Naive thymus-derived CD4-positive, alpha-beta T cell (primary cell): ENCODE measurements at regions not wholly inside any gene's neighbourhood (a gene's known extent, or its start where the extent isn't known, plus 50 kb on each side); places are given as distances from the start of the nearest gene placed in this dataset.

Experiments
- ATAC-seq: fragments of 150-1000 bp; cut with Tn5 transposase; 2 replicates; pipeline ENCODE4 v1.10.0; 2021; ENCODE audit warnings: mild to moderate bottlenecking, moderate library complexity
- CTCF ChIA-PET: fragments of 350-600 bp; sonication (Branson Sonifier 250); formaldehyde crosslinking; loops from one replicate; lab custom pipeline; 2021; ENCODE audit warnings: antibody characterized with exemption; lab: Charles Lee
- POLR2A ChIA-PET: fragments of 350-600 bp; sonication (Branson Sonifier 250); formaldehyde crosslinking; loops from one replicate; lab custom pipeline; 2021; ENCODE audit warnings: antibody characterized with exemption, inconsistent platforms; lab: Charles Lee
- DNase-seq, 9 donors: peaks; one replicate each; pipeline versions ENCODE4 v3.0.0 to v3.0.0-alpha.2; 2020 to 2022; ENCODE audit warnings: mixed read lengths in 1 of 9
- H3K27ac ChIP-seq: one replicate; pipeline ENCODE4 v1.7.0; 2013; ENCODE audit warnings: mild to moderate bottlenecking, low read depth, low read length, moderate library complexity
- H3K27me3 ChIP-seq, 2 donors: one replicate each; pipeline ENCODE4 v1.7.0; 2013; ENCODE audit warnings: low read length in 2 of 2, mild to moderate bottlenecking in 2 of 2, moderate library complexity in 2 of 2; ENCODE audit not compliant: control insufficient read depth in 2 of 2, insufficient read depth in 2 of 2
- H3K36me3 ChIP-seq, 3 experiments: 1 replicate in 2 of 3; 2 replicates in 1 of 3; pipeline ENCODE4 v1.7.0; 2013; ENCODE audit warnings: low read length in 3 of 3, mild to moderate bottlenecking in 3 of 3, moderate library complexity in 1 of 3; ENCODE audit not compliant: insufficient read depth in 3 of 3, control insufficient read depth in 2 of 3
- H3K4me1 ChIP-seq, 2 donors: one replicate each; pipeline ENCODE4 v1.7.0; 2013; ENCODE audit warnings: low read length in 2 of 2, mild to moderate bottlenecking in 2 of 2, moderate library complexity in 1 of 2; ENCODE audit not compliant: control insufficient read depth in 2 of 2, insufficient read depth in 2 of 2
- H3K4me3 ChIP-seq: 2 replicates; pipeline ENCODE4 v1.7.0; 2013; ENCODE audit warnings: mild to moderate bottlenecking, low read length
- H3K9me3 ChIP-seq, 3 experiments: 1 replicate in 2 of 3; 2 replicates in 1 of 3; pipeline ENCODE4 v1.7.0; 2013; ENCODE audit warnings: low read length in 3 of 3; ENCODE audit not compliant: control insufficient read depth in 2 of 3
- H3K27ac Mint-ChIP-seq, 9 donors: one replicate each; pipeline ENCODE4 v1.8.0; 2020 to 2022; ENCODE audit warnings: mixed read lengths in 9 of 9, mild to moderate bottlenecking in 8 of 9, moderate library complexity in 5 of 9, inconsistent platforms in 2 of 9
- H3K27me3 Mint-ChIP-seq, 5 donors: one replicate each; pipeline ENCODE4 v1.8.0; 2021 to 2022; ENCODE audit warnings: mixed read lengths in 5 of 5, mild to moderate bottlenecking in 1 of 5
- H3K36me3 Mint-ChIP-seq, 5 donors: one replicate each; pipeline ENCODE4 v1.8.0; 2020 to 2022; ENCODE audit warnings: mixed read lengths in 5 of 5, mild to moderate bottlenecking in 3 of 5, inconsistent platforms in 1 of 5
- H3K4me1 Mint-ChIP-seq, 7 donors: one replicate each; pipeline ENCODE4 v1.8.0; 2020 to 2022; ENCODE audit warnings: mixed read lengths in 7 of 7, mild to moderate bottlenecking in 3 of 7, inconsistent platforms in 1 of 7
- H3K4me3 Mint-ChIP-seq, 10 donors: one replicate each; pipeline ENCODE4 v1.8.0; 2020 to 2022; ENCODE audit warnings: mild to moderate bottlenecking in 10 of 10, mixed read lengths in 10 of 10, moderate library complexity in 6 of 10, inconsistent platforms in 2 of 10
- H3K9me3 Mint-ChIP-seq, 11 donors: one replicate each; pipeline ENCODE4 v1.8.0; 2020 to 2022; ENCODE audit warnings: mixed read lengths in 11 of 11, mild to moderate bottlenecking in 4 of 11, inconsistent platforms in 1 of 11, moderate library complexity in 1 of 11
- intact Hi-C, 2 donors: fragments of 100-400 bp; cut with micrococcal nuclease; formaldehyde crosslinking; loops; one replicate each; pipeline ENCODE4 v1.15.1; 2023

DNA sequence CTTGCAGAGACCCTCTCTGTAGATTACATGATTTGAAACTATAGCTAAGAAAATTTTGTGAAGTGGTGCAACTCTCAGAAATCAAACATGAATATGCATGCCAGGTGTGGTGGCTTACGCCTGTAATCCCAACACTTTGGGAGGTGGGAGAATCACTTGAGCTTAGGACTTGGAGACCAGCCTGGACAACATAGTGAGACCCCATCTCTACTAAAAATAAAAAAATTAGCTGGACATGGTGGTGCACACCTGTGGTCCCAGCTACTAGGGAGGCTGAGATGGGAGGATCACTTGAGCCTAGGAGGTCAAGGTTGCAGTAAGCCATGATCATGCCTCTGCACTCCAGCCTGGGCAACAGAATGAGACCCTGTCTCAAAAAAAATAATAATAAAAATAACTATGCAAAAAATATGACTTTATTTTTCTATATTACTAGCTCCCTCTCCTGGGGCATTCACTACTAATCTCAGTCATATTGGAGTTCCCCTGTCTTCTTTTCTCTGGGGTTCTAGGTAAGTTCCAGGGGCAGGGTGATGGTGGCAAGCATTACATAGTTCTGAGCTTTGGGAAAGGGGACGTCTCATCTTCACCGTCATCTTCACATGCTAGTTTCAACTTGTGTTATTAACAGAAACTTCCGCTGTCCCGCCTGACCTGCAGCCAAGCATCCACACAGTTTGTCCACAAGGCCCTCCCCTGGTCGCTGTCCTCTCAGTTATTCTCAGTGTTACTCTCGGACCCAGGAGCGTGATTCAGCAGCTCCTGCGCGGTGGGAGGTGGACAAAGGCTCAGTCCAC, 96.8 kb upstream of the MBOAT2 start:
- H3K4me1 Mint-ChIP-seq, result peaks cover 0 to 15% (median 9%) of the 10 kb centered on the region in 7 donors

GRCh38 chr2:9099341-9099751, 95.9 kb upstream of the MBOAT2 start:
- Histone ChIP-seq H3K36me3 (no peaks in the 10 kb centered on the region), H3K9me3 (no peaks in the 10 kb centered on the region), H3K4me1 (no peaks in the 10 kb centered on the region), H3K27me3 (no peaks in the 10 kb centered on the region), H3K4me3 (no peak overlapping the region), H3K27ac (no peak overlapping the region)
- Mint-ChIP-seq H3K36me3 (no peaks in the 10 kb centered on the region), H3K27me3 (peaks cover 8 to 23% (median 14%) of the 10 kb centered on the region in 5 donors), H3K4me3 (peak overlapping the region in 3 of 10 donors; percentile 1 to 56 (median 25)), H3K4me1 (peaks cover 0 to 15% (median 9%) of the 10 kb centered on the region in 7 donors), H3K27ac (peak overlapping the region in 1 of 9 donors; percentile 41), H3K9me3 (no peaks in the 10 kb centered on the region)
- peak in 1 of 9 donors; percentile 28 for DNase-seq
- ChIA-PET CTCF (no interaction called here), POLR2A (no interaction called here)
- intact Hi-C loops, result no loop called here
- no peak for ATAC-seq

More for the DNA sequence above, 96.8 kb upstream of the MBOAT2 start:
- DNase-seq (no peak), ATAC-seq (no peak)
- POLR2A ChIA-PET, result no interaction called here
- H3K36me3 Mint-ChIP-seq, result no peaks in the 10 kb centered on the region
- CTCF ChIA-PET, result no interaction called here
- Histone ChIP-seq H3K27ac (no peak overlapping the region), H3K4me1 (no peaks in the 10 kb centered on the region), H3K9me3 (no peaks in the 10 kb centered on the region), H3K36me3 (no peaks in the 10 kb centered on the region), H3K4me3 (no peak overlapping the region), H3K27me3 (no peaks in the 10 kb centered on the region)
- H3K27ac Mint-ChIP-seq, result no peak overlapping the region
- intact Hi-C loops, result no loop called here
- H3K27me3 Mint-ChIP-seq, result peaks cover 5 to 14% (median 12%) of the 10 kb centered on the region in 5 donors
- H3K9me3 Mint-ChIP-seq, result no peaks in the 10 kb centered on the region
- no peak overlapping the region for H3K4me3 Mint-ChIP-seq

- H3K9me3 ChIP-seq, result no peaks in the 10 kb centered on the region
- Mint-ChIP-seq H3K27me3 (peaks cover 17 to 36% (median 26%) of the 10 kb centered on the region in 5 donors), H3K36me3 (no peaks in the 10 kb centered on the region), H3K27ac (no peak overlapping the region), H3K4me3 (no peak overlapping the region), H3K9me3 (no peaks in the 10 kb centered on the region), H3K4me1 (peaks cover 0 to 15% (median 9%) of the 10 kb centered on the region in 7 donors)
- ATAC-seq, result no peak
- ChIA-PET POLR2A (no interaction called here), CTCF (interaction anchor here (0.6 kb wide), 1 partner anchor 44 kb away, joined by 4 read pairs; no protein-coding TSS in a partner anchor)
- intact Hi-C loops, result no loop called here
- H3K4me1 ChIP-seq, result no peaks in the 10 kb centered on the region
- no peak overlapping the region for H3K27ac ChIP-seq
- no peaks in the 10 kb centered on the region for H3K27me3 ChIP-seq
- no peak for DNase-seq
- H3K36me3 ChIP-seq, result no peaks in the 10 kb centered on the region
- H3K4me3 ChIP-seq, result no peak overlapping the region
These were observed 94.4 kb upstream of the MBOAT2 start for GRCh38 chr2:9097892-9098291.

DNA sequence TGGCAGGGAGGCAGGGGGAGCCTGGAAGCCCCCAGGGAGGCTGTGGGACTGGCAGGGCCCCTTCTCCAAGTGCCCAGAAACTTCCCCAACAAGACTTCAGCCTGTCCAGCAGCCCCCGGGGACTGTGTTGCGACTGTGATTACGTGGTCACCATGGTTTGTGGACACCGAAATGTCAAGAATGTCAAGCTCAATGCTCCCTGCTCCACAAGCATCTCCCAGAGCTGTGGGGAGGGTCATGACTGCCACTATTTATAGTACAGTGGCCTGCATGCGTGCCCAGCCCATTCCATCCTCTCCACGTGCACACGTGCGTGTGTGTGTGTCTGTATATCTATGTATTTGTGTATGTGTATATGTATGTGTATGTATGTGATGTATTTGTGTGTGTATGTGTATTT, 93.8 kb upstream of the MBOAT2 start:
- DNase-seq (no peak), ATAC-seq (no peak)
- Histone ChIP-seq H3K27ac (no peak overlapping the region), H3K4me3 (no peak overlapping the region), H3K36me3 (no peaks in the 10 kb centered on the region), H3K4me1 (no peaks in the 10 kb centered on the region), H3K9me3 (no peaks in the 10 kb centered on the region), H3K27me3 (no peaks in the 10 kb centered on the region)
- peaks cover 21 to 36% (median 31%) of the 10 kb centered on the region in 5 donors for H3K27me3 Mint-ChIP-seq
- CTCF ChIA-PET, result no interaction called here
- no peak overlapping the region for H3K4me3 Mint-ChIP-seq
- no peaks in the 10 kb centered on the region for H3K36me3 Mint-ChIP-seq
- POLR2A ChIA-PET, result no interaction called here
- H3K4me1 Mint-ChIP-seq, result peaks cover 0 to 15% (median 9%) of the 10 kb centered on the region in 7 donors
- intact Hi-C loops, result no loop called here
- no peaks in the 10 kb centered on the region for H3K9me3 Mint-ChIP-seq
- H3K27ac Mint-ChIP-seq, result no peak overlapping the region

- peaks cover 20 to 40% (median 35%) of the 10 kb centered on the region in 5 donors for H3K27me3 Mint-ChIP-seq
- DNase-seq (no peak), ATAC-seq (no peak)
- ChIA-PET POLR2A (no interaction called here), CTCF (no interaction called here)
- Histone ChIP-seq H3K4me3 (no peak overlapping the region), H3K27me3 (no peaks in the 10 kb centered on the region), H3K27ac (no peak overlapping the region), H3K9me3 (no peaks in the 10 kb centered on the region), H3K36me3 (no peaks in the 10 kb centered on the region), H3K4me1 (no peaks in the 10 kb centered on the region)
- peaks cover 0 to 15% (median 9%) of the 10 kb centered on the region in 7 donors for H3K4me1 Mint-ChIP-seq
- H3K4me3 Mint-ChIP-seq, result no peak overlapping the region
- no peaks in the 10 kb centered on the region for H3K9me3 Mint-ChIP-seq
- intact Hi-C loops, result no loop called here
- H3K27ac Mint-ChIP-seq, result no peak overlapping the region
- no peaks in the 10 kb centered on the region for H3K36me3 Mint-ChIP-seq
These were observed 93.3 kb upstream of the MBOAT2 start for GRCh38 chr2:9096761-9097160.

- H3K4me1 ChIP-seq, result no peaks in the 10 kb centered on the region
- ATAC-seq, result peak; percentile 54
- Mint-ChIP-seq H3K4me3 (peak overlapping the region in 1 of 10 donors; percentile 38), H3K9me3 (no peaks in the 10 kb centered on the region), H3K36me3 (no peaks in the 10 kb centered on the region), H3K4me1 (peaks cover 0 to 15% (median 9%) of the 10 kb centered on the region in 7 donors), H3K27me3 (peaks cover 17 to 40% (median 35%) of the 10 kb centered on the region in 5 donors), H3K27ac (no peak overlapping the region)
- H3K4me3 ChIP-seq, result no peak overlapping the region
- intact Hi-C loops, result no loop called here
- ChIA-PET CTCF (no interaction called here), POLR2A (no interaction called here)
- no peaks in the 10 kb centered on the region for H3K9me3 ChIP-seq
- DNase-seq, result no peak
- H3K27me3 ChIP-seq, result no peaks in the 10 kb centered on the region
- no peaks in the 10 kb centered on the region for H3K36me3 ChIP-seq
- no peak overlapping the region for H3K27ac ChIP-seq
These were observed 92.2 kb upstream of the MBOAT2 start for GRCh38 chr2:9095690-9096089.

DNA sequence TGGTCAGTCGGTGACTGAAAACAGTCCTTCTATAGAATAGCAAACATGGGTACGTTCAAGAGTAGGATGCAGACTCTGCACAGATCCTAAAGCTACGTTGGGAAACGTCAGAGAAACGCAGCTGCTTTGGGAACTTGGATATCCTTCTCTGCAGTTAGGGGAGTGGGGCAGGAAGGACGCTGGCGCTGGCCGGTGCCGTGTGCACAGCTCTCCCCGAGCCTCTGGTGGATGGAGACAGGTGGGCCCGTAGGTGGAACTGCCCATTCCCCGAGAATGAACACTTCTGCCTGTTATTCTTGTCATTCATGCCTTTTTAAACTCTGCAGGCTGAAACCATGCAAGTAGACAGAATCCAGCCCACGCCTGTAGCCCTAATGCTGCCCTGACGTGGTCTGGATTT, 91.7 kb upstream of the MBOAT2 start:
- no peaks in the 10 kb centered on the region for H3K27me3 ChIP-seq
- H3K27ac ChIP-seq, result no peak overlapping the region
- Mint-ChIP-seq H3K27ac (no peak overlapping the region), H3K27me3 (peaks cover 17 to 40% (median 35%) of the 10 kb centered on the region in 5 donors), H3K4me1 (peaks cover 0 to 15% (median 9%) of the 10 kb centered on the region in 7 donors), H3K9me3 (no peaks in the 10 kb centered on the region), H3K4me3 (no peak overlapping the region), H3K36me3 (no peaks in the 10 kb centered on the region)
- no peaks in the 10 kb centered on the region for H3K36me3 ChIP-seq
- no peaks in the 10 kb centered on the region for H3K9me3 ChIP-seq
- CTCF ChIA-PET, result no interaction called here
- POLR2A ChIA-PET, result no interaction called here
- no peak for ATAC-seq
- no peak for DNase-seq
- no peak overlapping the region for H3K4me3 ChIP-seq
- intact Hi-C loops, result no loop called here
- no peaks in the 10 kb centered on the region for H3K4me1 ChIP-seq
